ENCODE measurements at regions not wholly inside any gene's neighbourhood (a gene's known extent, or its start where the extent isn't known, plus 50 kb on each side); places are given as distances from the start of the nearest gene placed in this dataset.

GRCh38 chr6:166877906-166878305, 78.4 kb downstream of the RNASET2 start:
- Histone ChIP-seq H4K8ac (ENCODE audit: low read length) (no peak overlapping the region), H2AFZ (ENCODE audit: low read depth, low read length) (no peak overlapping the region), H3K9me3 (ENCODE audit: control insufficient read depth, low read length) (no peaks in the 10 kb centered on the region), H3K9ac (ENCODE audit: low read length) (no peak overlapping the region), H3K14ac (ENCODE audit: low read length in 2 of 2) (no peak overlapping the region), H4K91ac (ENCODE audit: low read length) (no peak overlapping the region), H2BK5ac (ENCODE audit: low read depth, low read length, poor library complexity, severe bottlenecking) (no peak overlapping the region), H3K79me1 (replicated peaks; ENCODE audit: low read length, poor library complexity, severe bottlenecking) (no peaks in the 10 kb centered on the region), H3K23ac (ENCODE audit: low read length in 2 of 2) (no peak overlapping the region), H3K4ac (ENCODE audit: low read depth in 1 of 2, low read length in 2 of 2) (no peak overlapping the region), H2BK15ac (ENCODE audit: low read depth, poor library complexity, severe bottlenecking) (no peak overlapping the region), H3K36me3 (ENCODE audit: control insufficient read depth in 1 of 2, insufficient read depth in 2 of 2, low read depth in 1 of 2, low read length in 2 of 2) (no peaks in the 10 kb centered on the region), H3K4me1 (ENCODE audit: control insufficient read depth, insufficient read depth, low read depth, low read length) (peaks cover 2% of the 10 kb centered on the region), H3K27ac (ENCODE audit: low read length, poor library complexity, severe bottlenecking) (no peak overlapping the region), H2AK5ac (ENCODE audit: low read length, severe bottlenecking) (no peak overlapping the region), H3K4me3 (ENCODE audit: insufficient read depth in 1 of 2, low read depth in 1 of 2, low read length in 2 of 2) (no peak overlapping the region), H3K4me2 (ENCODE audit: low read length, poor library complexity, severe bottlenecking) (no peak overlapping the region), H2BK120ac (ENCODE audit: low read depth, low read length) (no peak overlapping the region), H2BK12ac (ENCODE audit: low read length in 2 of 2) (no peak overlapping the region), H3K18ac (ENCODE audit: low read depth in 1 of 2, low read length in 2 of 2) (no peak overlapping the region), H3K27me3 (ENCODE audit: control insufficient read depth in 1 of 2, insufficient read depth in 1 of 2, low read length in 2 of 2) (peaks cover 4 to 12% of the 10 kb centered on the region in 2 experiments)
- no peak for DNase-seq
- WGBS: 45% methylated on average over 2 of the region's 2 CpGs

GRCh38 chr6:166877349-166877748, 79.0 kb downstream of the RNASET2 start:
- no peak overlapping the region for H4K91ac ChIP-seq (ENCODE audit: low read length)
- DNase-seq: no peak
- no peak overlapping the region for H3K4me3 ChIP-seq (ENCODE audit: insufficient read depth in 1 of 2, low read depth in 1 of 2, low read length in 2 of 2)
- H2AK5ac ChIP-seq (ENCODE audit: low read length, severe bottlenecking): no peak overlapping the region
- no peak overlapping the region for H3K9ac ChIP-seq (ENCODE audit: low read length)
- H4K8ac ChIP-seq (ENCODE audit: low read length): no peak overlapping the region
- H2AFZ ChIP-seq (ENCODE audit: low read depth, low read length): no peak overlapping the region
- H3K79me1 ChIP-seq (replicated peaks; ENCODE audit: low read length, poor library complexity, severe bottlenecking): no peaks in the 10 kb centered on the region
- H3K27ac ChIP-seq (ENCODE audit: low read length, poor library complexity, severe bottlenecking): no peak overlapping the region
- H3K27me3 ChIP-seq (ENCODE audit: control insufficient read depth in 1 of 2, insufficient read depth in 1 of 2, low read length in 2 of 2): peaks cover 4 to 15% of the 10 kb centered on the region in 2 experiments
- no peak overlapping the region for H3K14ac ChIP-seq (ENCODE audit: low read length in 2 of 2)
- no peak overlapping the region for H2BK15ac ChIP-seq (ENCODE audit: low read depth, poor library complexity, severe bottlenecking)
- H2BK120ac ChIP-seq (ENCODE audit: low read depth, low read length): no peak overlapping the region
- H2BK5ac ChIP-seq (ENCODE audit: low read depth, low read length, poor library complexity, severe bottlenecking): no peak overlapping the region
- no peak overlapping the region for H2BK12ac ChIP-seq (ENCODE audit: low read length in 2 of 2)
- H3K4me1 ChIP-seq (ENCODE audit: control insufficient read depth, insufficient read depth, low read depth, low read length): peaks cover 2% of the 10 kb centered on the region
- H3K4me2 ChIP-seq (ENCODE audit: low read length, poor library complexity, severe bottlenecking): no peak overlapping the region
- H3K9me3 ChIP-seq (ENCODE audit: control insufficient read depth, low read length): no peaks in the 10 kb centered on the region
- H3K4ac ChIP-seq (ENCODE audit: low read depth in 1 of 2, low read length in 2 of 2): no peak overlapping the region
- 89% methylated on average over 2 of the region's 2 CpGs for WGBS
- H3K23ac ChIP-seq (ENCODE audit: low read length in 2 of 2): no peak overlapping the region
- no peak overlapping the region for H3K18ac ChIP-seq (ENCODE audit: low read depth in 1 of 2, low read length in 2 of 2)
- H3K36me3 ChIP-seq (ENCODE audit: control insufficient read depth in 1 of 2, insufficient read depth in 2 of 2, low read depth in 1 of 2, low read length in 2 of 2): no peaks in the 10 kb centered on the region

- no peak overlapping the region for H3K14ac ChIP-seq (ENCODE audit: low read length in 2 of 2)
- WGBS: 63% methylated on average over 8 of the region's 9 CpGs
- H3K27ac ChIP-seq (ENCODE audit: low read length, poor library complexity, severe bottlenecking): no peak overlapping the region
- H3K4me2 ChIP-seq (ENCODE audit: low read length, poor library complexity, severe bottlenecking): no peak overlapping the region
- H3K4ac ChIP-seq (ENCODE audit: low read depth in 1 of 2, low read length in 2 of 2): no peak overlapping the region
- H4K8ac ChIP-seq (ENCODE audit: low read length): no peak overlapping the region
- H3K18ac ChIP-seq (ENCODE audit: low read depth in 1 of 2, low read length in 2 of 2): no peak overlapping the region
- no peaks in the 10 kb centered on the region for H3K79me1 ChIP-seq (replicated peaks; ENCODE audit: low read length, poor library complexity, severe bottlenecking)
- H2BK15ac ChIP-seq (ENCODE audit: low read depth, poor library complexity, severe bottlenecking): no peak overlapping the region
- DNase-seq: no peak
- no peak overlapping the region for H3K9ac ChIP-seq (ENCODE audit: low read length)
- H3K36me3 ChIP-seq (ENCODE audit: control insufficient read depth in 1 of 2, insufficient read depth in 2 of 2, low read depth in 1 of 2, low read length in 2 of 2): no peaks in the 10 kb centered on the region
- no peak overlapping the region for H3K23ac ChIP-seq (ENCODE audit: low read length in 2 of 2)
- H2AK5ac ChIP-seq (ENCODE audit: low read length, severe bottlenecking): no peak overlapping the region
- no peak overlapping the region for H4K91ac ChIP-seq (ENCODE audit: low read length)
- H3K27me3 ChIP-seq (ENCODE audit: control insufficient read depth in 1 of 2, insufficient read depth in 1 of 2, low read length in 2 of 2): peaks cover 4 to 15% of the 10 kb centered on the region in 2 experiments
- no peak overlapping the region for H3K4me3 ChIP-seq (ENCODE audit: insufficient read depth in 1 of 2, low read depth in 1 of 2, low read length in 2 of 2)
- no peak overlapping the region for H2BK120ac ChIP-seq (ENCODE audit: low read depth, low read length)
- no peaks in the 10 kb centered on the region for H3K9me3 ChIP-seq (ENCODE audit: control insufficient read depth, low read length)
- no peak overlapping the region for H2BK12ac ChIP-seq (ENCODE audit: low read length in 2 of 2)
- H2AFZ ChIP-seq (ENCODE audit: low read depth, low read length): no peak overlapping the region
- peaks cover 2% of the 10 kb centered on the region for H3K4me1 ChIP-seq (ENCODE audit: control insufficient read depth, insufficient read depth, low read depth, low read length)
- no peak overlapping the region for H2BK5ac ChIP-seq (ENCODE audit: low read depth, low read length, poor library complexity, severe bottlenecking)
Observed at GRCh38 chr6:166872531-166873009, 83.8 kb downstream of the RNASET2 start.

- Histone ChIP-seq H3K4me1 (ENCODE audit: control insufficient read depth, insufficient read depth, low read depth, low read length) (no peaks in the 10 kb centered on the region), H2BK12ac (ENCODE audit: low read length in 2 of 2) (no peak overlapping the region), H2AK5ac (ENCODE audit: low read length, severe bottlenecking) (no peak overlapping the region), H3K27ac (ENCODE audit: low read length, poor library complexity, severe bottlenecking) (no peak overlapping the region), H3K9ac (ENCODE audit: low read length) (no peak overlapping the region), H4K8ac (ENCODE audit: low read length) (no peak overlapping the region), H3K4ac (ENCODE audit: low read depth in 1 of 2, low read length in 2 of 2) (no peak overlapping the region), H3K14ac (ENCODE audit: low read length in 2 of 2) (no peak overlapping the region), H3K79me1 (replicated peaks; ENCODE audit: low read length, poor library complexity, severe bottlenecking) (no peaks in the 10 kb centered on the region), H2BK5ac (ENCODE audit: low read depth, low read length, poor library complexity, severe bottlenecking) (no peak overlapping the region), H3K27me3 (ENCODE audit: control insufficient read depth in 1 of 2, insufficient read depth in 1 of 2, low read length in 2 of 2) (peaks cover 4 to 21% of the 10 kb centered on the region in 2 experiments), H4K91ac (ENCODE audit: low read length) (no peak overlapping the region), H3K9me3 (ENCODE audit: control insufficient read depth, low read length) (no peaks in the 10 kb centered on the region), H2BK15ac (ENCODE audit: low read depth, poor library complexity, severe bottlenecking) (no peak overlapping the region), H2BK120ac (ENCODE audit: low read depth, low read length) (no peak overlapping the region), H3K18ac (ENCODE audit: low read depth in 1 of 2, low read length in 2 of 2) (no peak overlapping the region), H2AFZ (ENCODE audit: low read depth, low read length) (no peak overlapping the region), H3K23ac (ENCODE audit: low read length in 2 of 2) (no peak overlapping the region), H3K36me3 (ENCODE audit: control insufficient read depth in 1 of 2, insufficient read depth in 2 of 2, low read depth in 1 of 2, low read length in 2 of 2) (no peaks in the 10 kb centered on the region), H3K4me3 (ENCODE audit: insufficient read depth in 1 of 2, low read depth in 1 of 2, low read length in 2 of 2) (no peak overlapping the region), H3K4me2 (ENCODE audit: low read length, poor library complexity, severe bottlenecking) (no peak overlapping the region)
- DNase-seq: no peak
- WGBS: 90% methylated on average over 19 of the region's 20 CpGs
Observed at GRCh38 chr6:166870602-166871208, 85.6 kb downstream of the RNASET2 start.

All from mesenchymal stem cell (in vitro differentiated cells and primary cell).